ENCODE measurements at regions not wholly inside any gene's neighbourhood (a gene's known extent, or its start where the extent isn't known, plus 50 kb on each side); places are given as distances from the start of the nearest gene placed in this dataset.

- Histone ChIP-seq H3K36me3 (no peaks in the 10 kb centered on the region), H3K4me1 (peaks cover 0 to 10% of the 10 kb centered on the region in 2 donors), H3K27ac (no peak overlapping the region), H3K9me3 (no peaks in the 10 kb centered on the region), H3K27me3 (no peaks in the 10 kb centered on the region), H3K4me3 (replicated peaks in 1 of 3) (no peak overlapping the region)
- no peak for DNase-seq
- TF ChIP-seq, protein P1, sequence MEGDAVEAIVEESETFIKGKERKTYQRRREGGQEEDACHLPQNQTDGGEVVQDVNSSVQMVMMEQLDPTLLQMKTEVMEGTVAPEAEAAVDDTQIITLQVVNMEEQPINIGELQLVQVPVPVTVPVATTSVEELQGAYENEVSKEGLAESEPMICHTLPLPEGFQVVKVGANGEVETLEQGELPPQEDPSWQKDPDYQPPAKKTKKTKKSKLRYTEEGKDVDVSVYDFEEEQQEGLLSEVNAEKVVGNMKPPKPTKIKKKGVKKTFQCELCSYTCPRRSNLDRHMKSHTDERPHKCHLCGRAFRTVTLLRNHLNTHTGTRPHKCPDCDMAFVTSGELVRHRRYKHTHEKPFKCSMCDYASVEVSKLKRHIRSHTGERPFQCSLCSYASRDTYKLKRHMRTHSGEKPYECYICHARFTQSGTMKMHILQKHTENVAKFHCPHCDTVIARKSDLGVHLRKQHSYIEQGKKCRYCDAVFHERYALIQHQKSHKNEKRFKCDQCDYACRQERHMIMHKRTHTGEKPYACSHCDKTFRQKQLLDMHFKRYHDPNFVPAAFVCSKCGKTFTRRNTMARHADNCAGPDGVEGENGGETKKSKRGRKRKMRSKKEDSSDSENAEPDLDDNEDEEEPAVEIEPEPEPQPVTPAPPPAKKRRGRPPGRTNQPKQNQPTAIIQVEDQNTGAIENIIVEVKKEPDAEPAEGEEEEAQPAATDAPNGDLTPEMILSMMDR (IDR thresholded peaks at IDR 0.05) = no peak
- no peak for TF ChIP-seq POLR2A (IDR thresholded peaks at IDR 0.05)
- WGBS, 2 donors = 89 to 95% methylated on average over 3 of the region's 3 CpGs
- intact Hi-C loops (cut with DNase I) = no loop called here
Observed at GRCh38 chr21:16177532-16177931, 447.8 kb downstream of the USP25 start.

DNA sequence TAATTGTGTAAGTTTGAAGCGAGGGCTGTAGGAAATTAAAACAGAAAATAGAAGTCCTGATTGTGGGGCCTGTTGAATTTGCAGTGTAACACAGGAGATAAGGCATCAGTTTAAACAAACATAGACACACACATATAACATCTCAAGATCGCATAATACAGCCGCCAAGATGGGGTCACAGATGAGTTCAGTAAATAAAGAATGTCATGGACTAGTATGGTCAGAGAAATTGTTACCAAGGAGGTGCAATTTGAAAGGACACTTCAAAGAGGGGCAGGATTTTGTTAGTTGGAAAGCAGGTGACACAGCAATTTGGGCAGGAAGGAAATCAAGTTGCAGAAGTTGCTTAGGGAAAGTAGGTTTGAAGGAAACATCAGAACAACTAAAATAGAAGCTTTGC lies 450.0 kb downstream of the USP25 start:
- intact Hi-C loops (cut with DNase I) = no loop called here
- Histone ChIP-seq H3K27me3 (no peaks in the 10 kb centered on the region), H3K4me3 (replicated peaks in 1 of 3) (no peak overlapping the region), H3K9me3 (no peaks in the 10 kb centered on the region), H3K27ac (peak overlapping the region in 1 of 3 donors; percentile 30), H3K36me3 (no peaks in the 10 kb centered on the region), H3K4me1 (peaks cover 0 to 10% of the 10 kb centered on the region in 2 donors)
- TF ChIP-seq, protein P1 (IDR thresholded peaks at IDR 0.05) = no peak
- no peak for TF ChIP-seq POLR2A (IDR thresholded peaks at IDR 0.05)
- 47 to 59% methylated on average over 3 of the region's 3 CpGs for WGBS, 2 donors
- no peak for DNase-seq

DNA sequence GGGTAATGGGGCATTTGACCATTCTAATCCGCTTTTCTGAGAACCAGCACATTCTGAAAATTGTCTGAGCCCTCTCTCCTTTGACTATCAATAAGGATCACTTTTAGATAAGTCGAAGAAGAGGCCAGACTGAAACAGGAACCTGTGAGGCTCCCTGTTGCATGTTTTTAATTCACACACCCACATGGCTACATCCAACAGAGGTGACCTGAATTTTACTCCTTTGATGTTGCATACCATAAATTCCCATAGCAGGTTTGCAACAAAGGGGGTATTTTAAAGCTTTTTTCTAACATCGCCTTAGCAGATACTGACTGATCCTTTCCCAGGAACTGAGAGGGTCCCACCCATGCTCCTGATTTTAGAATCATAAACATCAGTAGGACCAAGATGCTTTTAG lies 450.8 kb downstream of the USP25 start:
- peaks cover 0 to 10% of the 10 kb centered on the region in 2 donors for H3K4me1 ChIP-seq
- DNase-seq = no peak
- H3K27ac ChIP-seq = peak overlapping the region in 1 of 3 donors; percentile 30
- TF ChIP-seq, protein P1 (IDR thresholded peaks at IDR 0.05) = no peak
- TF ChIP-seq POLR2A (IDR thresholded peaks at IDR 0.05) = no peak
- WGBS, 2 donors = 77 to 78% methylated on average over 3 of the region's 3 CpGs
- H3K27me3 ChIP-seq = no peaks in the 10 kb centered on the region
- H3K9me3 ChIP-seq = no peaks in the 10 kb centered on the region
- H3K4me3 ChIP-seq (replicated peaks in 1 of 3) = no peak overlapping the region
- intact Hi-C loops (cut with DNase I) = no loop called here
- no peaks in the 10 kb centered on the region for H3K36me3 ChIP-seq

GRCh38 chr21:16181018-16181417 lies 451.2 kb downstream of the USP25 start:
- Histone ChIP-seq H3K36me3 (no peaks in the 10 kb centered on the region), H3K4me1 (peaks cover 1 to 10% of the 10 kb centered on the region in 2 donors), H3K27me3 (no peaks in the 10 kb centered on the region), H3K27ac (peak overlapping the region in 1 of 3 donors; percentile 30), H3K9me3 (no peaks in the 10 kb centered on the region), H3K4me3 (replicated peaks in 1 of 3) (no peak overlapping the region)
- TF ChIP-seq POLR2A (IDR thresholded peaks at IDR 0.05) = no peak
- TF ChIP-seq, protein P1 (IDR thresholded peaks at IDR 0.05) = no peak
- 69 to 80% methylated on average over 3 of the region's 3 CpGs for WGBS, 2 donors
- no peak for DNase-seq
- intact Hi-C loops (cut with DNase I) = no loop called here

- Histone ChIP-seq H3K9me3 (no peaks in the 10 kb centered on the region), H3K27ac (no peak overlapping the region), H3K4me3 (replicated peaks in 1 of 3) (no peak overlapping the region), H3K27me3 (no peaks in the 10 kb centered on the region), H3K4me1 (peaks cover 4 to 16% of the 10 kb centered on the region in 2 donors), H3K36me3 (no peaks in the 10 kb centered on the region)
- 31 to 58% methylated on average over 1 of the region's 1 CpG for WGBS, 2 donors
- TF ChIP-seq POLR2A (IDR thresholded peaks at IDR 0.05) = no peak
- TF ChIP-seq, protein P1 (IDR thresholded peaks at IDR 0.05) = no peak
- intact Hi-C loops (cut with DNase I) = no loop called here
- no peak for DNase-seq
Observed at GRCh38 chr21:16185766-16186165, 456.0 kb downstream of the USP25 start.
